Keratinocyte (primary cell): ENCODE measurements at regions not wholly inside any gene's neighbourhood (a gene's known extent, or its start where the extent isn't known, plus 50 kb on each side); places are given as distances from the start of the nearest gene placed in this dataset.

Experiments used
- EZH2 ChIP-seq: IDR thresholded peaks from one replicate; pipeline ENCODE4 v1.6.1; 2012; ENCODE audit warnings: inconsistent platforms, mild to moderate bottlenecking, low read length, moderate library complexity
- TF ChIP-seq, protein P1 (sequence below), 3 experiments: IDR thresholded peaks in 1 of 3; conservative IDR thresholded peaks in 1 of 3; optimal IDR thresholded peaks in 1 of 3; 2 replicates in 2 of 3; 3 replicates in 1 of 3; pipeline versions ENCODE3 to v1.5.1; 2011; ENCODE audit warnings: low read length in 3 of 3, mild to moderate bottlenecking in 3 of 3, moderate library complexity in 2 of 3, control low read depth in 1 of 3, inconsistent platforms in 1 of 3; ENCODE audit not compliant: insufficient read depth in 2 of 3; ENCODE audit errors: extremely low read depth in 1 of 3

DNA sequence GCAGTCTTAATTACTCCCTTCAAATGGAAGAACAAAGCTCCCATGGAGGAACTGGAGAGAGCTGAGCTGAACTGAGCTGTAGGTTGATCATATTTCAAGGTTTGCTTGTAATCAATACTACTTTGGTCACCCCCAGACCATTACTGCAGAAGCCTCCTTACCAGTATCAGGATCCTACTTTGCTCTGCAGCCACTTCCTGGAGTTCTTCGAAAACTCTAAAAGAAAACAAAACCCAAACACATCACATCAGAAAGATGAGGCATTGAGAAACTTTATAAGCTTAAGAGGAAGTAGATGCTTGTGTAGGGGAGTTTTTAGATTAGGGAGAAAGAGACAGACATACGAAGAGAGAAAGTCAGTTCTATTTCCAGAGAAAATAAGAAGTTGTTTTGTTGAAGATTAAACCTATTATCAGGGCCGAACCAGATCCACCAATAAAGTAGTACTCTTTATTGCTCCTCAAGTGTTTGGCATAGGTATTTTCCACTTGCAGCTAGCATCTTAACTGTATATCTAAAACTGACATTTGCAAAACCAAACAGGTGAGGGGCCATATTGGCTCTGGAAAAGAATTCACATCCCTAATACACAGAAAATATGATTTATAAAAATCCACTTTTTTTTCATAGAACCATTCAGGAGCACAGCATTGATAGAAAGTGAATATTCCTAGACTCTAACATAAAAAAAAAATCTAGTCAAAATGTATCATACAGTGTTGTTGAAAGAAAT, 166.9 kb upstream of the KLF7 start:
- TF ChIP-seq, protein P1, sequence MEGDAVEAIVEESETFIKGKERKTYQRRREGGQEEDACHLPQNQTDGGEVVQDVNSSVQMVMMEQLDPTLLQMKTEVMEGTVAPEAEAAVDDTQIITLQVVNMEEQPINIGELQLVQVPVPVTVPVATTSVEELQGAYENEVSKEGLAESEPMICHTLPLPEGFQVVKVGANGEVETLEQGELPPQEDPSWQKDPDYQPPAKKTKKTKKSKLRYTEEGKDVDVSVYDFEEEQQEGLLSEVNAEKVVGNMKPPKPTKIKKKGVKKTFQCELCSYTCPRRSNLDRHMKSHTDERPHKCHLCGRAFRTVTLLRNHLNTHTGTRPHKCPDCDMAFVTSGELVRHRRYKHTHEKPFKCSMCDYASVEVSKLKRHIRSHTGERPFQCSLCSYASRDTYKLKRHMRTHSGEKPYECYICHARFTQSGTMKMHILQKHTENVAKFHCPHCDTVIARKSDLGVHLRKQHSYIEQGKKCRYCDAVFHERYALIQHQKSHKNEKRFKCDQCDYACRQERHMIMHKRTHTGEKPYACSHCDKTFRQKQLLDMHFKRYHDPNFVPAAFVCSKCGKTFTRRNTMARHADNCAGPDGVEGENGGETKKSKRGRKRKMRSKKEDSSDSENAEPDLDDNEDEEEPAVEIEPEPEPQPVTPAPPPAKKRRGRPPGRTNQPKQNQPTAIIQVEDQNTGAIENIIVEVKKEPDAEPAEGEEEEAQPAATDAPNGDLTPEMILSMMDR (optimal IDR thresholded peaks at IDR 0.05 in 1 of 3, IDR thresholded peaks at IDR 0.05 in 1 of 3, conservative IDR thresholded peaks at IDR 0.05 in 1 of 3; ENCODE audit: extremely low read depth in 1 of 3, insufficient read depth in 2 of 3, low read length in 3 of 3), result no peak
- TF ChIP-seq EZH2, result no peak
